22Rv1 (cell line): ENCODE measurements at regions not wholly inside any gene's neighbourhood (a gene's known extent, or its start where the extent isn't known, plus 50 kb on each side); places are given as distances from the start of the nearest gene placed in this dataset.

Source experiments
- H3K27ac ChIP-seq: fragments of 450-650 bp; 2 replicates; pipeline ENCODE4 v1.5.1; 2017
- ZFX ChIP-seq: fragments of 450-650 bp; IDR thresholded peaks from 2 replicates; pipeline ENCODE4 v1.6.1; 2017; ENCODE audit warnings: antibody characterized with exemption, borderline replicate concordance
- TF ChIP-seq, protein P1 (sequence below): fragments of 450-650 bp; IDR thresholded peaks from 2 replicates; pipeline ENCODE4 v1.5.1; 2017; ENCODE audit warnings: mild to moderate bottlenecking

DNA sequence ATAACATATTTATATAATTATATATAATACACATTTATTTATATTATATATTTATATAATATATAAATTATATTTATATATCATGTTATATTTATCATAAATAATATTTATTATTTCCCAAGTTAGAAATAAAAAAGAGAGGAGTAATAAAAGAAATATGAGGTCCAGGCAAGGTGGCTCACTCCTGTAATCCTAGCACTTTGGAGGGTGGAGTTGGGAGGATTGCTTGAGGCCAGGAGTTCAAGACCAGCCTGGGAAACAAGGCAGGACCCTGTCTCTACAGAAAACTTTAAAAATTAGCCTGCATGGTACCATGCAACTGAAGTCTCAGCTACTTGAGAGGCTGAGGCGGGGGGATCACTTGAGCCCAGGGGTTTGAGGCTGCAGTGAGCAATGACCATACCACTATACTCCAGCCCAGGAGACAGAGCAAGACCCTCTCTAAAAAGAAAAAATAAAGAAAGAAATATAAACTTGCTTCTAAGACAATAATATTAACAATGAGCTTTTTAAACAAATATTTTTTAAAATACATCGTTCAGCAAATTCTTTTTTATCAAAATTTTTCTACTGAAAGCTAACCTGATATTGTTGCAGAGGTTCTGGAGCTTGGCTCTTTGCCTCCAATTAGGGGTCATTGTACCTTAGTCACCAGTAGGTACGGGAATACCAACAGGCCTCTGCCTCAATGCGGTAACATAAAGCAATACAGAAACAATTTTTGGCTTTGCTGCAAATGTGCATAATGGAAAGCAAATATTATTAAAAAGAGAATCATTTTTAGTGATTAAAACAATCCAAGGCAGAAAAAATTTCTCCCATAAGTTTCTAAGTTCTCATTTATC is 290.0 kb downstream of the SETD4 start:
- H3K27ac ChIP-seq, result no peak overlapping the region
- TF ChIP-seq, protein P1, sequence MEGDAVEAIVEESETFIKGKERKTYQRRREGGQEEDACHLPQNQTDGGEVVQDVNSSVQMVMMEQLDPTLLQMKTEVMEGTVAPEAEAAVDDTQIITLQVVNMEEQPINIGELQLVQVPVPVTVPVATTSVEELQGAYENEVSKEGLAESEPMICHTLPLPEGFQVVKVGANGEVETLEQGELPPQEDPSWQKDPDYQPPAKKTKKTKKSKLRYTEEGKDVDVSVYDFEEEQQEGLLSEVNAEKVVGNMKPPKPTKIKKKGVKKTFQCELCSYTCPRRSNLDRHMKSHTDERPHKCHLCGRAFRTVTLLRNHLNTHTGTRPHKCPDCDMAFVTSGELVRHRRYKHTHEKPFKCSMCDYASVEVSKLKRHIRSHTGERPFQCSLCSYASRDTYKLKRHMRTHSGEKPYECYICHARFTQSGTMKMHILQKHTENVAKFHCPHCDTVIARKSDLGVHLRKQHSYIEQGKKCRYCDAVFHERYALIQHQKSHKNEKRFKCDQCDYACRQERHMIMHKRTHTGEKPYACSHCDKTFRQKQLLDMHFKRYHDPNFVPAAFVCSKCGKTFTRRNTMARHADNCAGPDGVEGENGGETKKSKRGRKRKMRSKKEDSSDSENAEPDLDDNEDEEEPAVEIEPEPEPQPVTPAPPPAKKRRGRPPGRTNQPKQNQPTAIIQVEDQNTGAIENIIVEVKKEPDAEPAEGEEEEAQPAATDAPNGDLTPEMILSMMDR, result no peak
- no peak for TF ChIP-seq ZFX

DNA sequence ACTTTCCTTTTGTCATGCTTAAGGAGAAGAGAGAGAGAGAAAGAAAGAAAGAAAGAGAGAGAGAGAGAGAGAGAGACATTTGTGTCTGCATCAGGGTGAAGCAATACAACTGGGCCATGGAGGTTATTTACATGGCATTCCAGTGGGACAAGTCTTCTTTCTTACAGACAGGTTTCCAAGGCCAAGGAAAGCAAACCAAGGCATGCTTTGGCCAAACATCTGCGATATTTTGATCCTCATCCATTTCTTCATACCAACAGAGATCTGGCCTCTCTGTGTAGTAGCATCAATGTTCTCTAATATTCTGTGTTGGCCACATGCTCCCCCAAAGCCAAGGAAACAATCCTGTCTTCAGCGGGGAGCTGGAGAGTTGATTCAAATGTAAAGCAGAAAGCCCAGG is 292.1 kb downstream of the SETD4 start:
- TF ChIP-seq, protein P1, result no peak
- no peak for TF ChIP-seq ZFX
- no peak overlapping the region for H3K27ac ChIP-seq

DNA sequence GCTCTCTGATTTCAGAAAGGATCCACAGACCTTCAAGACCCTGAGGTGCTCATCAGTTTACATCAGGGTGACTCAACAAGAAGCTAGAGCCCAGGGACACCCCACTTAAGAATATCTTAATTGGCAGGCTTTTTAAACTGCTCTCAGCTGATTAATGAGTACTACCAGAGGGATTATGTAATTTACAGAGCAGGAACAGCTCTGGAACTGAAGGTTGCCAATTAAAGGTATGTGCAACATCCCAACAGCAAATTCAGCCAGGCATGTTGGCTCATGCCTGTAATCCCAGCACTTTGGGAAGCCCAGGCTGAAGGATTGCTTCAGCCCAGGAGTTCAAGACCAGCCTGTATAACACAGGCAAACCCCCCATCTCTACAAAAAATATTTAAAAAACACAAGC is 295.7 kb downstream of the SETD4 start:
- no peak for TF ChIP-seq ZFX
- TF ChIP-seq, protein P1, result no peak
- H3K27ac ChIP-seq, result no peak overlapping the region

DNA sequence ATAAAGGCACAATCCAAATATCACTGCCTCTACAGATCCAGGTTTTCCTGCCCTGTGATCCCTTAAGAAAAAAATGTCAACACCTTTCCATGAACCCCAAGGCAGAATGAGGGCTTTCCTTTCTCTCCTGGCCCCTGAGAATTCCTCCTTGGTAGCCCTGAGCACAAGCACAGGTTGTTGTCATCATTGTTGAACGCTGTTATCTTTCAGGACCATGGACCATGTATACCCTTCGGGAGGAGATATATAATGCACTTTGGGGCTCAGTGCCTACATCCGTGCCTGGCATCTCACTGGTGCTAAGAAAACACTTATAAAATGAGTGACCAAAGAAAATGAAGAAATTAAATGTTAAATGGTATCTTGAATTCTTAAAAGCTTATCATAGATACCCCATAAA is 296.2 kb downstream of the SETD4 start:
- no peak overlapping the region for H3K27ac ChIP-seq
- TF ChIP-seq, protein P1, result no peak
- no peak for TF ChIP-seq ZFX

DNA sequence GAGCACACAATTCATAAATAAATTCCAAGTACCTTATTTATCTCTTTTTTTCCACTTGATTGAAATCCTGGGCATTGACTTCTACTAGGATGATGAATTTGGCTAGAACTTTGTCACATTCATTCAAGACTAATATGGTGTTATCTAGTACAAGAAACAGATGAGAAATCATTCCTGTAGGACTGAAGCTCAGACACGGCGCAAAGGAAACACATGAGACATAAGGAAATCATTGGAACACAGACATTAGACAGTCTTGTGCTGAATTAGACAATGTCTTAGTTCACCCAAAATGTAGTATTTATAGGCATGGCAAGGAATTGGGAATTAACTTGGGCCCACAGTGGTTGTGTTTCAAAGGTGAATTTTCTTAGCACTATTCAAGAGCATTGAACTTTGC is 305.7 kb downstream of the SETD4 start:
- no peak overlapping the region for H3K27ac ChIP-seq
- no peak for TF ChIP-seq ZFX
- TF ChIP-seq, protein P1, result no peak

DNA sequence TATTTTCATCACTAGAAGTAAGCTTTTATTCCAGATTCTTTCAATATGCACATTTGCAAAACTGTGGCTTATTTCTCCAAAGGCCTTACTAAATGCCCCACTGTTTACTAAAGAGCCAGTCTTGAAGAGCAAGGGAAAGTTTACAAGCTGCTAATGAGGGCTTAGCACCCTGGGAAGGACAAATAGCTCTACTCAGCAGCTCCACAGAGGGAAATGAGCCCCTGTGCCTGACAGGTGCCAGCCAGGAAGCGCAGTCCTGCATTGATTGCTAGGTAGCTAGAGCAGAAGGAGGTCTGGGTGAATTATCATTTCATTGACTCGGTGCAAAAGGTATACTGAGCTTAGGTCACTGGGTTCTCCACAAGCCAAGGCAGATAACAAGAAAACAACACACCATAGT is 307.0 kb downstream of the SETD4 start:
- no peak overlapping the region for H3K27ac ChIP-seq
- no peak for TF ChIP-seq ZFX
- TF ChIP-seq, protein P1, result no peak

DNA sequence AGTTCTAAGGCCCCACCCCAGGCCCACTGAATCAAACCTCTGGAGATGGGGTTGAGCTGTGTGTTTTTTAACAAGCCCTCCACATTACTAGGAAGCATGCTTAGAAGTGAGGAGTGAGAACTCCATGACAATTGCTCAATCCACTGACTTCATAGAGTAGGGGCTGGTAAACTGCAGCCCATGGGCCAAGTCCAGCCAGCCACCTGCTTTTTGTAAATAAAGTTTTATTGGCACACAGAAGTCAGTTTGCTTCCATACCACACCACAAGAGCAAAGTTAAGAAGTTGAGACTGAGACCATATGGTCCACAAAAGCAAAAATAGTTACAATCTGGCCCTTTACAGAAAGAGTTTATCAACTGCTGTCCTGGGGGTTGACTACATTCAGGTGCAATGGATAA is 309.2 kb downstream of the SETD4 start:
- TF ChIP-seq, protein P1, result no peak
- TF ChIP-seq ZFX, result no peak

More for the DNA sequence above, 309.2 kb downstream of the SETD4 start:
- H3K27ac ChIP-seq, result no peak overlapping the region
